Cardiac muscle cell (in vitro differentiated cells and primary cell): ENCODE measurements at regions not wholly inside any gene's neighbourhood (a gene's known extent, or its start where the extent isn't known, plus 50 kb on each side); places are given as distances from the start of the nearest gene placed in this dataset.

Experiments used
- DNase-seq, 2 donors: peaks; one replicate each; pipeline versions ENCODE4 v3.0.0 to v3.0.0-alpha.2; 2010 to 2017; ENCODE audit warnings: low read depth in 1 of 2, low spot score in 1 of 2
- H3K27ac ChIP-seq: fragments of 200-600 bp; sonication (generic); 2 replicates; pipeline ENCODE4 v1.5.1; 2016
- H3K27me3 ChIP-seq: fragments of 200-600 bp; sonication (generic); 2 replicates; pipeline ENCODE4 v1.6.0; 2016; ENCODE audit warnings: control low read depth
- H3K36me3 ChIP-seq: fragments of 200-600 bp; sonication (generic); 2 replicates; pipeline ENCODE4 v1.5.1; 2016; ENCODE audit warnings: control low read depth
- H3K4me1 ChIP-seq: fragments of 200-600 bp; sonication (generic); 2 replicates; pipeline ENCODE4 v1.8.1; 2017; ENCODE audit warnings: low read depth, mild to moderate bottlenecking, mixed run types
- H3K4me3 ChIP-seq: fragments of 200-600 bp; sonication (generic); 2 replicates; pipeline ENCODE4 v1.5.1; 2016; ENCODE audit warnings: mild to moderate bottlenecking
- H3K9me3 ChIP-seq: fragments of 200-600 bp; sonication (generic); 2 replicates; pipeline ENCODE4 v1.5.1; 2017; ENCODE audit warnings: low read depth, mild to moderate bottlenecking, control low read depth
- TF ChIP-seq, protein P1 (sequence below): IDR thresholded peaks from 2 replicates; pipeline ENCODE4 v1.5.1; 2012; ENCODE audit warnings: low read depth, mild to moderate bottlenecking, low read length

DNA sequence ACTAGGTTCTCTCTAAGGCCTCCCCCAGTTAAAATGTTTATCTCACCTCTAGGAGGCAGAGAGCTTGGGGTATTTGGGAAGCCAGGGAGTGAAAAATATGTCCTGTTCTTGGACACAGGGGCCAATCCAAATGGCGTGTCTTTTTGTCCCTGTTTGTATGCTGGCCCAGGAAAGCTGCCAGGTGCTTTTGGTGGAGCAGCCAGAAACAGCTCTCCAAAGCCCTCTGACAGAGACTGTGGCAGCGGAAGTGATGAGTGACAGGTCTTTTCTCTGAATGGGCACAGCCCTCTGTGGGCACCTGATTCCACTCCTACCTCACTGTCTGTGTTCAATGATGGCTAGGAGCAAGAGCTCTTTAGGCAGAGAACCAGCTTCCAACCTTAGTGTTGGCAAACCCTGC lies 106.4 kb upstream of the KIRREL3 start:
- TF ChIP-seq, protein P1, sequence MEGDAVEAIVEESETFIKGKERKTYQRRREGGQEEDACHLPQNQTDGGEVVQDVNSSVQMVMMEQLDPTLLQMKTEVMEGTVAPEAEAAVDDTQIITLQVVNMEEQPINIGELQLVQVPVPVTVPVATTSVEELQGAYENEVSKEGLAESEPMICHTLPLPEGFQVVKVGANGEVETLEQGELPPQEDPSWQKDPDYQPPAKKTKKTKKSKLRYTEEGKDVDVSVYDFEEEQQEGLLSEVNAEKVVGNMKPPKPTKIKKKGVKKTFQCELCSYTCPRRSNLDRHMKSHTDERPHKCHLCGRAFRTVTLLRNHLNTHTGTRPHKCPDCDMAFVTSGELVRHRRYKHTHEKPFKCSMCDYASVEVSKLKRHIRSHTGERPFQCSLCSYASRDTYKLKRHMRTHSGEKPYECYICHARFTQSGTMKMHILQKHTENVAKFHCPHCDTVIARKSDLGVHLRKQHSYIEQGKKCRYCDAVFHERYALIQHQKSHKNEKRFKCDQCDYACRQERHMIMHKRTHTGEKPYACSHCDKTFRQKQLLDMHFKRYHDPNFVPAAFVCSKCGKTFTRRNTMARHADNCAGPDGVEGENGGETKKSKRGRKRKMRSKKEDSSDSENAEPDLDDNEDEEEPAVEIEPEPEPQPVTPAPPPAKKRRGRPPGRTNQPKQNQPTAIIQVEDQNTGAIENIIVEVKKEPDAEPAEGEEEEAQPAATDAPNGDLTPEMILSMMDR: no peak
- no peaks in the 10 kb centered on the region for H3K9me3 ChIP-seq
- H3K4me3 ChIP-seq: no peak overlapping the region
- no peak for DNase-seq
- H3K36me3 ChIP-seq: no peaks in the 10 kb centered on the region
- no peak overlapping the region for H3K27ac ChIP-seq
- peaks cover 24% of the 10 kb centered on the region for H3K4me1 ChIP-seq
- no peaks in the 10 kb centered on the region for H3K27me3 ChIP-seq

DNA sequence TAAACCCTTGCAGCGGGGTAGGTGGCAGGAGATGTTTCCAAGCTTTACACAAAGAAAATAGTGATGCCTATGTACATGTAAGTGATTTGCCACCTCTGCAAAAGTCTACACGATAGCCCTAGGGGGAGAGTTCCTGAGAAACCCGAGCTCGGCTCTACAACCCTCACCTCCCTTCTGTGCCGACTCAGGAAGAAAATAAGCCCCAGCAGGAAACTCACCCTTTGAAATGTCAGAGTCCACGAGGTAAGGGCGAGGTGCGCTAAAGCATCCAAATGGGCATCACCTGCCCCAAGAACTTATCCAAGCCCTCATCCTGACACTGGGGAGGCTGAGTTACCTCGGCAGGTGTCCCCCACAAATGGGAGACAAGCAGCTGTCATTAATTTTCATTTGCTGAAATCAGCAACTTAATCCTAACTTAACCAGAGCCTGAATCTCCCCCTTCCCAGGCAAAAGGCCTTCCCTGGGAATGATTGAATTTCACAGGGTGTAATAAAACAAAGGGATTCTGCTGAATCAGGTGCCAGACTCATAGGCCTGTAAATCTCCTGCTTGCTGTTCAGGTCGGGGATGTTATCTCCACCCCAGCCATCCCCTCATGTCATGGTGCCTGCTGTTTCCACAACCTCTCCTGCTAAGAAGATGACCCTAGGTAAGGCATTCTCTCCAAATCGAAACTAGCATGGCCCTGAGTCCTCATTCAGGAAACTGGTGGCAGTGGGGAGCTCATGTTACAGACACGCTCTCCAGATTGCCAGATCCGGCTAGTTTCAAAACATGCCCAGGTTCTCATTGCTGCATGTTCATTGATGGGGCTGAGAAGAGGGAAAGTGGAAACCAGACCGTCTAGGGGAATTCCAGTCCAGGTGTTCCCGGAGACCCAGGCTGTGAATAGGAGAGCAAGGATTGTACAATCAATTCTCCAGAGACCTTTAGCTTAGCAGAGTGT lies 105.3 kb upstream of the KIRREL3 start:
- no peaks in the 10 kb centered on the region for H3K27me3 ChIP-seq
- H3K36me3 ChIP-seq: no peaks in the 10 kb centered on the region
- TF ChIP-seq, protein P1: no peak
- no peaks in the 10 kb centered on the region for H3K9me3 ChIP-seq
- peak in 1 of 2 donors; percentile 74 for DNase-seq
- H3K4me1 ChIP-seq: peaks cover 18% of the 10 kb centered on the region
- peak overlapping the region; percentile 5 for H3K27ac ChIP-seq
- no peak overlapping the region for H3K4me3 ChIP-seq

DNA sequence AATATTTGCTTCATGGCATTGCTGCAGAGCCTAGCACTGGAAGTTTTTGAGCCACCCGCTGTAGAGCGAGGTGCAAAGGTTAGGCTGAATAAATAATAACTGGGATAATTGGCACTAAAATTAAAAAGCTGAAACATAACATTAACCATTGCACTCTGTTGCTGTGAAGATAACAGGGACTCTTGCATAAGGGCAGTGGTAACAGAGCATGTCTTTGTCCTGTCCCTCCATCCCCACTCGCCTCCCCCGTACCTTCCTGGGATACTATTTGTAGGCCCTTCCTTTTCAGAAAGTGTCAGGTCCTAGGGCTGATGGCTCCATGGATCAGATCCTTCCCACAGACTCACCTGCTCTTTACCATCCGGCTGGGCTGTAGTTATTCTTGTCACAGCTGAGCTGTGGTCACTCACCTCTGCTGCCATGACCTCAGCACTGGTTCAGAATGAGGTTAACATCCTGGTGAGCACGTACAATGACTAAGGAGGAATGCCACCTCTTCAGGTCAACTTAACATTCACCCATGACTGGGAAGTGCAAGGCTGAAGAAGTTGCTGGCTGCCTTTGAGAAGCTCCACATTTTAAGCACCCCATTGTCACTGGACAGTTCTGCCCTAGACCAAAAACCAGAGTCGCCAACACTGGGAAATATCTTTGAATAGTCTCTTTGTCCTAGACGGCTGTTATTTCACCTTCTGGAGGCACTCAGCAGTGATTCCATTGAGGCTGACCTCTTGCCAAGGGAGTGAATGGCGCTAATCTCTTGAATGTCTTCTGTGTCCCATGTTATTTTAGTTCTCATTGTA lies 103.2 kb upstream of the KIRREL3 start:
- H3K4me3 ChIP-seq: no peak overlapping the region
- DNase-seq: peak in 1 of 2 donors; percentile 37
- H3K36me3 ChIP-seq: no peaks in the 10 kb centered on the region
- no peaks in the 10 kb centered on the region for H3K9me3 ChIP-seq
- TF ChIP-seq, protein P1: no peak
- peaks cover 7% of the 10 kb centered on the region for H3K4me1 ChIP-seq
- H3K27me3 ChIP-seq: no peaks in the 10 kb centered on the region
- no peak overlapping the region for H3K27ac ChIP-seq

DNA sequence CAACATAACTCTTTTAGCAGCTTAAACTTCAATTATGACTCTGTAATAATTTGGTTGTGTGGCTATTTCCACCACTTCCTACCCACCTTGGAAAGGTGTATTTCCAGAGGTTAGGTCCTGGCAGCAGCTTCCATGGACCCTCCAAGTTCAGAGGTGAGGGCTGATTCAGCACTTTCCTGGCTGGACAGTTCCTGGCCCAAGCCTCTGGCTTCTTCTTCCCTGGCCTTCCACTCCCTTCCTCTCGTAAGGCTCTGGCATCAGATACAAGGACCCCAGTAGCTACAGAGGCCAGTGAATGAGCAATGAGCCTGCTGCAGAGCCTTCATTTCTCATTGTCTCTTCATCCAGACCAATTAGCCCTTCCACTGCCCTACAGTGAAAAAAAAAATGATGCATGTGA lies 98.1 kb upstream of the KIRREL3 start:
- H3K9me3 ChIP-seq: no peaks in the 10 kb centered on the region
- TF ChIP-seq, protein P1: no peak
- no peaks in the 10 kb centered on the region for H3K27me3 ChIP-seq
- no peaks in the 10 kb centered on the region for H3K4me1 ChIP-seq
- DNase-seq: peak in 1 of 2 donors; percentile 70
- no peak overlapping the region for H3K27ac ChIP-seq
- no peak overlapping the region for H3K4me3 ChIP-seq
- H3K36me3 ChIP-seq: no peaks in the 10 kb centered on the region

DNA sequence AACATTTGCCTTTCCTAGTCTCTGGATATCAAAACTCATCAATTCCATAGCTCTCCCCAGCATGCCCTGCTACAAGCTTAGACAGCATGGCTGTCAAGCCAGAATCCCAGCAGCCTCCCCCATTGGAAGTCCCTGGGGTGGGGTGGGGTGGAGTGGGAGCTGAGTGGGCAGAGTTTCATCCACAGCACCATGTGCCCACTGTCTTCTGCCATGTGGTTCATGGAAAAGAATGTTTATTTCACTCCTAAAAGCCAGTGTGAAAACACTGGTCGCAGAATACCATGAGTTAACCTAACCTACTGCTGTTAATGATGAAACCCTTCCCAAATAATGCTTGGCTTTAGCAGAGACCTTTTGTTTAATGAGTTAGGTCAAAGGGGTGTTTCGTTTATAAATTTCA lies 80.2 kb upstream of the KIRREL3 start:
- Histone ChIP-seq H3K9me3 (no peaks in the 10 kb centered on the region), H3K27me3 (no peaks in the 10 kb centered on the region), H3K4me3 (no peak overlapping the region), H3K27ac (no peak overlapping the region), H3K36me3 (no peaks in the 10 kb centered on the region), H3K4me1 (no peaks in the 10 kb centered on the region)
- no peak for DNase-seq
- TF ChIP-seq, protein P1: no peak
